Stimulated activated CD4-positive, alpha-beta T cell treated with anti-CD3 and anti-CD28 coated beads, Interleukin-1b, Interleukin-23, amount 100 ng/mL, for 24 hours (primary cell): ENCODE measurements at regions not wholly inside any gene's neighbourhood (a gene's known extent, or its start where the extent isn't known, plus 50 kb on each side); places are given as distances from the start of the nearest gene placed in this dataset.

ENCODE experiments used
- DNase-seq, 4 experiments: peaks; one replicate each; pipeline ENCODE4 v3.0.0-alpha.2; 2020; ENCODE audit warnings: low read depth in 4 of 4, low spot score in 1 of 4

- no peak for DNase-seq
Measured at GRCh38 chr20:24147479-24147878, 158.9 kb upstream of the GGTLC1 start.

- no peak for DNase-seq
Measured at GRCh38 chr20:24146231-24146634, 157.7 kb upstream of the GGTLC1 start.

DNA sequence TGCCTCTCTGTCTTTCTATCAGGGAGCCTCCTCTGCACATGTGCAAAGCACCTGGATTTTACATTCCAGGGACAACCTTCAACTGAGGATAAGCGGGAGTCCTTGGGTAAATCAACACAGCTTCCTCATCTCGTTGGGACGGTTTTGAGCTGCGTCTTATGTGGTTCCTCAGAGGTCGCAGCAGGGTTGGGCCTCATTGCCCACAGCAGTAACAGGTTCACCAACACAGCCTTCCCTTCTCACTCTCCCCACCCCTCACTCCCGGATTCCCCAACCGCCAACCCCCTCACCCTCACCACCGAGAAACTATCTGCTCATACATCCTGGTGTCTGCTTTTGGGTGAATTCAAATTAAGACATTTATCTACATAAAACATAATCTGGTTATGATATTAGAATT is 155.8 kb upstream of the GGTLC1 start:
- no peak for DNase-seq

- no peak for DNase-seq
Measured at GRCh38 chr20:24141111-24141510, 152.5 kb upstream of the GGTLC1 start.

- no peak for DNase-seq
Measured at GRCh38 chr20:24139846-24140245, 151.3 kb upstream of the GGTLC1 start.

- no peak for DNase-seq
Measured at GRCh38 chr20:24138951-24139350, 150.4 kb upstream of the GGTLC1 start.

- DNase-seq, result no peak
Measured at GRCh38 chr20:24138196-24138857, 149.7 kb upstream of the GGTLC1 start.

GRCh38 chr20:24136659-24137246 is 148.2 kb upstream of the GGTLC1 start:
- no peak for DNase-seq

DNA sequence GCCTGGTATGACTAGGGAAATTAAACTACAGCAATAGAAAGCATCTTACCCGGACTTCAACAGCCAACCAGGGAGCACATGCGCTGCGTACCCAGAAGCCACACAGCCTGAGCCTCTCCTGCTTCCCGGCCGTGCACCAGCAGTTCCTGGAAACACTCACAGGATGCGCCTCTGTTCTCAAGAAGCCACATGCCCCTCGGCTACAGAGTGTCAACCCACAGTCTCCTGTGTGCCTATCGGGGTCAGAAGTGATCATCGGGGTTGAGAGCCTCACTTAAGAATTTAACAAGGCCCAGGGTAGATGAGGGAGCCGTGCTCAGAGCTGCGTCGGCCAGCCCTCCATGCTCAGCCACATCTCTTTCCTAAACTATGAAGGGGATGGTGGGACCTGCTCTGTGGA is 147.2 kb upstream of the GGTLC1 start:
- DNase-seq, result no peak

- DNase-seq, result no peak
Measured at GRCh38 chr20:24134930-24135329, 146.4 kb upstream of the GGTLC1 start.

DNA sequence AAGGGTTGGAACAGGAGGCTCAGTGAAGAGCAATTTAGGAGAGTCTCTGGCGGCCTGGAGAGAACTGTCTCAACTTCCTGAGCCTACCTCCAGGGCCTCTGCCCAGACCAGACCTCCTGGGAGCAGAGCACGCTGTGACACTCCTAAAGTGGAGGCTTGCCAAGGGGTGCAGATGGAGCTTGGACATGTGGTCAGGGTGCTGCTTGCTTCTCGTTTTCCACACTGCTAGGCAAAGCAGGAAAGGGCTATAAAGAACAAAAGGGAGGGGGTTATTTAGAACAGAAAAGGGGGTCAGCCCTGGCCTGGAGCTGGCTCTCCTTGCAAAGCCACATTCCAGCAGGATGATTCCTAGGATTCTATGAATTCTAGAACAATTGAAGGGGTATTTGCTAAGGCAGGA is 145.7 kb upstream of the GGTLC1 start:
- no peak for DNase-seq

DNA sequence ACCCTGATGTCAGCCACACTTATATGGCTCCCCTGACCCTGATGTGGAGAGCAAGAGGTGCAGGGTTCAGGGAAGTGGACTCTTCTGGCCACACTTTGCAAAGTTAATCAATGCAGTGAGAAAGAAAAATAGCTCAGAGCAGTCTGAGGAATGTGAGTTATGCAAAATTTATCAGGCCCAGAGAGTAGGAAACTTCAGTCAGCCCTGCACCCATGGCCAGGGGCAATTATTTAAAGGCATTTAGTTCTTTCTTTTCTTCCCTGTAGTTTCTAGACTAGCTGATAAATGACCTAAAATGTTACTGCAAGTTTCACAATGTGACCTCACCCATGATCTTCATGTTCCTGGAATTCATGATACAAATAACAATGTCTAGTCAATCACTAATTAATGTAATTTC is 143.7 kb upstream of the GGTLC1 start:
- DNase-seq, result no peak

GRCh38 chr20:24131684-24132083 is 143.1 kb upstream of the GGTLC1 start:
- no peak for DNase-seq

DNA sequence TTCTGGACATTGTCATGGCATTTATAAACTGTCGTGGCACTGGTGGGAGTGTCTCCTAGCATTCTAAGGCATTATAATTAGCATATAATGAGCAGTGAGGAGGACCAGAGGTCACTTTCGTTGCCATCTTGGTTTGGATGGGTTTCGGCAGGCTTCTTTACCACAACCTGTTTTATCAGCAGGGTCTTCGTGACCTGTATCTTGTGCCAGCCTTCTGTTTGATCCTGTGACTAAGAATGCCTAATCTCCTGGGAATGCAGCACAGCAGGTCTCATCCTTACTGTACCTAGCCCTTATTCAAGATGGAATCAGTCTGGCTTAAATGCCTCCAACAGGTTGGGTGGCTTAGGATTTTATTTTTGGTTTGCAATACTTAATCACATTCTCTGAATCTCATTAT is 142.7 kb upstream of the GGTLC1 start:
- no peak for DNase-seq

DNA sequence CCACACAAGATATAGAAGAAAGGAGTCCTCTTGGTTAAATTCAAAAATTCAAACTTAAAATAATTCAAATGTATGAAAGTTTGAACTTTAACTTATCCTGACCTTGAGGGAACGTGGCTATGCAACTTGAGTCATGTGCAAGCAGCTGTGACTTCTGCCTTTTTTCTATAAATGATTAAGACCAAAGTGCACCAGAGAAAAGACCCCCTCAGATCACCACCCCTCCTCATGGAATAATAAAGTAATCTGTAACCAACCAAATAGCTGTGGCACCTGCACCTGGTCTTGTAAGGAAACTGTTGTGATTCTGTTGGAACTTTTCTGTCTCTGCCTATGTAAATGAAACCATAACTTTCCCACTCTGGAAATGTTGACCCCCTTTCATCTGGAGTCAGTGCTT is 141.1 kb upstream of the GGTLC1 start:
- DNase-seq, result no peak

DNA sequence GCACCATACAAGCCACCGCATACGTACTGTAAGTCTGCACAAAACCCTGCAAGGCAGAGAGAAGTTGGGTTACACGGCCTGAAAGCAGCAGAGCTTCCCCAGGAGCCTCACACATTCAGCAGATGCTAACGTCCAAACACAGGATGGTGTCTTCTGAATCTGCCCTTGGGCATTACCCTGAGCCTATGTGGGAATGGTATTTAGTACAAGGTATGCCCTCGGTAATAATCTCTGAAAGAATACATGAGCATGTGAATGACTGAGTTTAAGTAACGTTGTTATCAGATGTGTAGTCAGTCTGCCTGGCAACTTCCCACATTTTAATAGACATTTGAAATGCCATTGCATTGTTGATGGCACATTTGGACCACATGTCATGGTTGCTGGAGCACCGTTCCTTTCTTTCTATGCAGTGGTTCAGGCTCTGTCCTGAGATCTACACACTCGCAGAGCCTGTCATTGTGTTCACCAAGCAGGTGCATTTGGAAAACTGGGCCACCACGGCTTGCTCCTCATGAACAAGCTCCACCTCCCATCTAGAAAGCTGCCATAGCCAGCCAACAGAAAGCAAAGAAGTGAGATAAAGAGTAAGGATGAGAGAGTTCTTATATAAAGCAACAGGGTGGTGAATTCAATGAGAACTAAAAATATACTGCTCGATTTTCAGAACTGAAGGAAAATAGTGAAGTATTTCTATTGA is 136.5 kb upstream of the GGTLC1 start:
- no peak for DNase-seq

GRCh38 chr20:24124003-24124402 is 135.4 kb upstream of the GGTLC1 start:
- DNase-seq, result no peak

DNA sequence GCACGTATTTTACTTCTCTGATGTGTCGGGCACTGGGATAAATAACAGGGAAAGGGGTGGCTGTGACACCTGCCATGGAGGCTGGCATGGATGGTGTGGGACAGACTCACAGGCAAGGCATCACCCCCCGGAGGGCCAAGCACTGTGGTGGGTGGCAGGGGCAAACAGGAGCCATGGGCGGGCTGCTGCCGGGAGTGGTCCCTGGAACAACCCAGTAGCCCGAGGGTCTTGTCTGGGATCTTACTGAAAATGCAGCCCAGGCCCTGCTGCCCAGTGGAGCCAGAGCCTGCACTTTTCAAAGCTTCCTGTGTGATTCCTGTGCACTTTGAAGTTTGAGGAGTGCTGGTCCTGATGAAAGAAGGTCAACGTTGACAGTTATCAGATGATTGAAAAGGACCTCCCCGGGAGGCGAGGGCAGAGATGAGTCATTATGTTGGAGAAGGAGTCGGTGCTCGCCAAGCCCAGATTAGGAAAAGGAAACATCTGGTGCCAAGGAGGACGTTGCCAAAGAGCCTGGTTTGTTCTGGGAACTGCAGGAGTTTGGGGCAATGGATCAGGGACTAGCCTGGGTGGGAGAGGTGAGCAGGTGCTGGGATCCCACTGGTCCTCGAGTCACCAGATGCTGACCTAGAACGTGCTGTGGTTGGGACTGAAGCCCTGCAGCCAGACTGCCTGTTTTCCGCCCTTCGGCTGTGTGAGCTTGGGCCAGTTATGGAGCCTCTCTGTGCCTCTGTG is 130.0 kb upstream of the GGTLC1 start:
- DNase-seq, result no peak

DNA sequence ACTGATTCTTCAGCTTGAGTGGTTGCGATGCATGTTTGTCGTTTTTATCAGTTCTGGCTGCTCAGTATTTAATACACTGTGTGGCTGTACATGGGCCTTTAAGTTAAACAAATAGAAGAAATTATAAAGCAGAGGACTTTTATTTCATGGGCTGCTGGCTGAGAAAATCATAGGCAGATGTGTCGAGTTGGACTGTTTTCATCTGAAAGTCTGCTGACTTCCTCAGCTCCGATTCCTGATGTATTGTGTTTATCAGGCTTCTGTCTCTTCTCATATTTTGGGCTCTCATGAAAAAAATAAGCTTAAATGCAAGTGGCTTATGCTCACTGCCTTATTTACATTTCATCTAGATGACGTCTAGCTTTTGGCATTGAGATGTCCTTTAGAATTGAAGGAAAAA is 129.5 kb upstream of the GGTLC1 start:
- DNase-seq, result no peak

DNA sequence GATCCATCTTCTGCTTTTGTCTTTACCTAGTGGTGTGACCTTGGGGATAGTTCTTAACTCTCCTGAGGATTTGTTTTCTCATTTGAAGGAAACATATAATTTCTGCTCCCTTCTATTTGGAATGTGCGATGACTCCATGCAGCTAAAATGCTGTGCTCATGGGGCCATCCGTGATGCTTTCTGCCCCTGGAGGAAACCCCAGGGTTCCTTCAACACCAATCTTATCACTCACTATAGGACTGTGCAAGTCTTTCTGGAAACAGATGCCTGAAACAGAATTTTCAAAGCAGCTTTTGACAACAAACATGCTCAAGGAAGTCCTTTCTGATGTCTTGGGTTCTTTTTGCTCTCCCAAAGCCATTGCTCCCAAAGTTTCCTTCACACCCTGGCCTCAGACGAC is 128.8 kb upstream of the GGTLC1 start:
- DNase-seq, result no peak

- no peak for DNase-seq
Measured at GRCh38 chr20:24116611-24117010, 128.0 kb upstream of the GGTLC1 start.

GRCh38 chr20:24112360-24112759 is 123.8 kb upstream of the GGTLC1 start:
- DNase-seq, result no peak
